ENCODE measurements at regions not wholly inside any gene's neighbourhood (a gene's known extent, or its start where the extent isn't known, plus 50 kb on each side); places are given as distances from the start of the nearest gene placed in this dataset.

DNA sequence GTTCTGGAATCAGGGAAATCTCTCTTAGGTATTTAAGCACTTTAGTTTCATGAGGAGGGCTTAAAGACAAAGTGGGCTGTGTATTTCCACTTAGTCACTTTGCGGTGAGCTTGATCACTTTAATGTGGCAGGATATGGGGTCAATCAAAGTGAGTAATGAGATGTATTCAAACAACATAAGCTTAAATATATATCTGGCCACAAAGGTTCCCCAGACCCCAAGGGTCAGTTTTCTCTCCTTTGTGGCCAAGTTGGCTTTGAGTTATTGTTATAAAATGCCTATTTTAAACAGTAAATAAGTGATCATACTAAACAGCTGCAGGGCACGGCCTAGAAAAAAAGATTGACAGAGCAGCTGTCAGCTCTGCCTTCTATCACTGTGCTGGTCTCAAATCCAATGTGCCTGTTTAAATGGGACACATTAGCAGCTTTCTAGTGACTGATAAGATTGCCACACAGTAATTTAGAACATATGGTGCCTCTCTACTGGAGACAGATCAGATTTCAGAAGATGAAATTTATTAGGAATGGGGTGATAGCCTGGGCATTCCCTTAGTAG lies 363.9 kb downstream of the AGTPBP1 start:
- no peaks in the 10 kb centered on the region for H3K36me3 ChIP-seq (ENCODE audit: control insufficient read depth in 2 of 2, insufficient read depth in 1 of 2, low read length in 2 of 2)
- POLR2A ChIA-PET = interaction anchor here (0.6 kb wide), 2 partner anchors 107 to 1418 kb away, joined by 3 to 5 read pairs; no protein-coding TSS in a partner anchor
- peak overlapping the region; percentile 43 for H3K27ac ChIP-seq (ENCODE audit: extremely low read depth, low read depth, low read length)
- no peaks in the 10 kb centered on the region for H3K9me3 ChIP-seq (ENCODE audit: control insufficient read depth, insufficient read depth, low read depth, low read length)
- peaks cover 9% of the 10 kb centered on the region for H3K4me1 ChIP-seq (ENCODE audit: control insufficient read depth, insufficient read depth, low read length)
- no peak overlapping the region for H3K4me3 ChIP-seq (ENCODE audit: low read depth, low read length)
- CTCF ChIA-PET = interaction anchor here (0.6 to 0.9 kb wide), 4 partner anchors 64 to 981 kb away, joined by 3 to 5 read pairs (median 4); no protein-coding TSS in a partner anchor
- TF ChIP-seq, protein P1, sequence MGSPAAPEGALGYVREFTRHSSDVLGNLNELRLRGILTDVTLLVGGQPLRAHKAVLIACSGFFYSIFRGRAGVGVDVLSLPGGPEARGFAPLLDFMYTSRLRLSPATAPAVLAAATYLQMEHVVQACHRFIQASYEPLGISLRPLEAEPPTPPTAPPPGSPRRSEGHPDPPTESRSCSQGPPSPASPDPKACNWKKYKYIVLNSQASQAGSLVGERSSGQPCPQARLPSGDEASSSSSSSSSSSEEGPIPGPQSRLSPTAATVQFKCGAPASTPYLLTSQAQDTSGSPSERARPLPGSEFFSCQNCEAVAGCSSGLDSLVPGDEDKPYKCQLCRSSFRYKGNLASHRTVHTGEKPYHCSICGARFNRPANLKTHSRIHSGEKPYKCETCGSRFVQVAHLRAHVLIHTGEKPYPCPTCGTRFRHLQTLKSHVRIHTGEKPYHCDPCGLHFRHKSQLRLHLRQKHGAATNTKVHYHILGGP (tag by site-specific recombination; IDR thresholded peaks at IDR 0.05) = peak; percentile 99
- no peak for TF ChIP-seq ZNF626 (tag by site-specific recombination; IDR thresholded peaks at IDR 0.05)
- peak; percentile 24; the same call in 1 of the 2 replicates for TF ChIP-seq YY1 (tag by site-specific recombination; IDR thresholded peaks at IDR 0.05)
- TF ChIP-seq, protein P2, sequence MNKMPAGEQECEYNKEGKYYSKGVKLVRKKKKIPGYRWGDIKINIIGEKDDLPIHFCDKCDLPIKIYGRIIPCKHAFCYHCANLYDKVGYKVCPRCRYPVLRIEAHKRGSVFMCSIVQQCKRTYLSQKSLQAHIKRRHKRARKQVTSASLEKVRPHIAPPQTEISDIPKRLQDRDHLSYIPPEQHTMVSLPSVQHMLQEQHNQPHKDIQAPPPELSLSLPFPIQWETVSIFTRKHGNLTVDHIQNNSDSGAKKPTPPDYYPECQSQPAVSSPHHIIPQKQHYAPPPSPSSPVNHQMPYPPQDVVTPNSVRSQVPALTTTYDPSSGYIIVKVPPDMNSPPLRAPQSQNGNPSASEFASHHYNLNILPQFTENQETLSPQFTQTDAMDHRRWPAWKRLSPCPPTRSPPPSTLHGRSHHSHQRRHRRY (tag by site-specific recombination; IDR thresholded peaks at IDR 0.05) = no peak
- TF ChIP-seq, protein P3, sequence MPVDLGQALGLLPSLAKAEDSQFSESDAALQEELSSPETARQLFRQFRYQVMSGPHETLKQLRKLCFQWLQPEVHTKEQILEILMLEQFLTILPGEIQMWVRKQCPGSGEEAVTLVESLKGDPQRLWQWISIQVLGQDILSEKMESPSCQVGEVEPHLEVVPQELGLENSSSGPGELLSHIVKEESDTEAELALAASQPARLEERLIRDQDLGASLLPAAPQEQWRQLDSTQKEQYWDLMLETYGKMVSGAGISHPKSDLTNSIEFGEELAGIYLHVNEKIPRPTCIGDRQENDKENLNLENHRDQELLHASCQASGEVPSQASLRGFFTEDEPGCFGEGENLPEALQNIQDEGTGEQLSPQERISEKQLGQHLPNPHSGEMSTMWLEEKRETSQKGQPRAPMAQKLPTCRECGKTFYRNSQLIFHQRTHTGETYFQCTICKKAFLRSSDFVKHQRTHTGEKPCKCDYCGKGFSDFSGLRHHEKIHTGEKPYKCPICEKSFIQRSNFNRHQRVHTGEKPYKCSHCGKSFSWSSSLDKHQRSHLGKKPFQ (tag by site-specific recombination; IDR thresholded peaks at IDR 0.05) = 0 out of 2 replicates have a peak, but pooled peaks have one; percentile 10
- TF ChIP-seq GLI4 (tag by site-specific recombination; IDR thresholded peaks at IDR 0.05) = no peak
- no peak for TF ChIP-seq ZFHX2 (tag by site-specific recombination; conservative IDR thresholded peaks at IDR 0.05)
- no peak for TF ChIP-seq ZNF670 (tag by site-specific recombination; IDR thresholded peaks at IDR 0.05; ENCODE audit: low read depth)
- no peak for TF ChIP-seq ZNF561 (tag by site-specific recombination; IDR thresholded peaks at IDR 0.05; ENCODE audit: borderline replicate concordance)
- TF ChIP-seq, protein P4, sequence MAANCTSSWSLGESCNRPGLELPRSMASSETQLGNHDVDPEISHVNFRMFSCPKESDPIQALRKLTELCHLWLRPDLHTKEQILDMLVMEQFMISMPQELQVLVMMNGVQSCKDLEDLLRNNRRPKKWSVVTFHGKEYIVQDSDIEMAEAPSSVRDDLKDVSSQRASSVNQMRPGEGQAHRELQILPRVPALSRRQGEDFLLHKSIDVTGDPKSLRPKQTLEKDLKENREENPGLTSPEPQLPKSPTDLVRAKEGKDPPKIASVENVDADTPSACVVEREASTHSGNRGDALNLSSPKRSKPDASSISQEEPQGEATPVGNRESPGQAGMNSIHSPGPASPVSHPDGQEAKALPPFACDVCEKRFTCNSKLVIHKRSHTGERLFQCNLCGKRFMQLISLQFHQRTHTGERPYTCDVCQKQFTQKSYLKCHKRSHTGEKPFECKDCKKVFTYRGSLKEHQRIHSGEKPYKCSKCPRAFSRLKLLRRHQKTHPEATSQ (tag by site-specific recombination; IDR thresholded peaks at IDR 0.05) = no peak
- TF ChIP-seq, protein P5, sequence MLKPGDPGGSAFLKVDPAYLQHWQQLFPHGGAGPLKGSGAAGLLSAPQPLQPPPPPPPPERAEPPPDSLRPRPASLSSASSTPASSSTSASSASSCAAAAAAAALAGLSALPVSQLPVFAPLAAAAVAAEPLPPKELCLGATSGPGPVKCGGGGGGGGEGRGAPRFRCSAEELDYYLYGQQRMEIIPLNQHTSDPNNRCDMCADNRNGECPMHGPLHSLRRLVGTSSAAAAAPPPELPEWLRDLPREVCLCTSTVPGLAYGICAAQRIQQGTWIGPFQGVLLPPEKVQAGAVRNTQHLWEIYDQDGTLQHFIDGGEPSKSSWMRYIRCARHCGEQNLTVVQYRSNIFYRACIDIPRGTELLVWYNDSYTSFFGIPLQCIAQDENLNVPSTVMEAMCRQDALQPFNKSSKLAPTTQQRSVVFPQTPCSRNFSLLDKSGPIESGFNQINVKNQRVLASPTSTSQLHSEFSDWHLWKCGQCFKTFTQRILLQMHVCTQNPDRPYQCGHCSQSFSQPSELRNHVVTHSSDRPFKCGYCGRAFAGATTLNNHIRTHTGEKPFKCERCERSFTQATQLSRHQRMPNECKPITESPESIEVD (tag by site-specific recombination; IDR thresholded peaks at IDR 0.05) = peak; percentile 76
- no peak for TF ChIP-seq ZNF76 (tag by site-specific recombination; IDR thresholded peaks at IDR 0.05; ENCODE audit: borderline replicate concordance, low read depth)
- TF ChIP-seq ZNF792 (tag by site-specific recombination; IDR thresholded peaks at IDR 0.05) = no peak
- TF ChIP-seq, protein P6, sequence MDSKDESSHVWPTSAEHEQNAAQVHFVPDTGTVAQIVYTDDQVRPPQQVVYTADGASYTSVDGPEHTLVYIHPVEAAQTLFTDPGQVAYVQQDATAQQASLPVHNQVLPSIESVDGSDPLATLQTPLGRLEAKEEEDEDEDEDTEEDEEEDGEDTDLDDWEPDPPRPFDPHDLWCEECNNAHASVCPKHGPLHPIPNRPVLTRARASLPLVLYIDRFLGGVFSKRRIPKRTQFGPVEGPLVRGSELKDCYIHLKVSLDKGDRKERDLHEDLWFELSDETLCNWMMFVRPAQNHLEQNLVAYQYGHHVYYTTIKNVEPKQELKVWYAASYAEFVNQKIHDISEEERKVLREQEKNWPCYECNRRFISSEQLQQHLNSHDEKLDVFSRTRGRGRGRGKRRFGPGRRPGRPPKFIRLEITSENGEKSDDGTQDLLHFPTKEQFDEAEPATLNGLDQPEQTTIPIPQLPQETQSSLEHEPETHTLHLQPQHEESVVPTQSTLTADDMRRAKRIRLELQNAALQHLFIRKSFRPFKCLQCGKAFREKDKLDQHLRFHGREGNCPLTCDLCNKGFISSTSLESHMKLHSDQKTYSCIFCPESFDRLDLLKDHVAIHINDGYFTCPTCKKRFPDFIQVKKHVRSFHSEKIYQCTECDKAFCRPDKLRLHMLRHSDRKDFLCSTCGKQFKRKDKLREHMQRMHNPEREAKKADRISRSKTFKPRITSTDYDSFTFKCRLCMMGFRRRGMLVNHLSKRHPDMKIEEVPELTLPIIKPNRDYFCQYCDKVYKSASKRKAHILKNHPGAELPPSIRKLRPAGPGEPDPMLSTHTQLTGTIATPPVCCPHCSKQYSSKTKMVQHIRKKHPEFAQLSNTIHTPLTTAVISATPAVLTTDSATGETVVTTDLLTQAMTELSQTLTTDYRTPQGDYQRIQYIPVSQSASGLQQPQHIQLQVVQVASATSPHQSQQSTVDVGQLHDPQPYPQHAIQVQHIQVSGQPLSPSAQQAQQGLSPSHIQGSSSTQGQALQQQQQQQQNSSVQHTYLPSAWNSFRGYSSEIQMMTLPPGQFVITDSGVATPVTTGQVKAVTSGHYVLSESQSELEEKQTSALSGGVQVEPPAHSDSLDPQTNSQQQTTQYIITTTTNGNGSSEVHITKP (tag by site-specific recombination; IDR thresholded peaks at IDR 0.05) = peak; percentile 34; the same call in 1 of the 2 replicates
- peak; percentile 70 for TF ChIP-seq ZNF366 (tag by site-specific recombination; conservative IDR thresholded peaks at IDR 0.05)
- TF ChIP-seq ZNF37A (tag by site-specific recombination; IDR thresholded peaks at IDR 0.05) = no peak
- no peak for TF ChIP-seq ZNF558 (tag by site-specific recombination; IDR thresholded peaks at IDR 0.05)
- no peak for TF ChIP-seq HOXC10 (CRISPR knock-in tag; IDR thresholded peaks at IDR 0.05)
- TF ChIP-seq ZNF121 (tag by site-specific recombination; IDR thresholded peaks at IDR 0.05) = no peak
- TF ChIP-seq GLI2 (tag by site-specific recombination; IDR thresholded peaks at IDR 0.05; ENCODE audit: borderline replicate concordance, low read depth) = no peak; the same call in 1 of the 2 replicates
- TF ChIP-seq, protein P7, sequence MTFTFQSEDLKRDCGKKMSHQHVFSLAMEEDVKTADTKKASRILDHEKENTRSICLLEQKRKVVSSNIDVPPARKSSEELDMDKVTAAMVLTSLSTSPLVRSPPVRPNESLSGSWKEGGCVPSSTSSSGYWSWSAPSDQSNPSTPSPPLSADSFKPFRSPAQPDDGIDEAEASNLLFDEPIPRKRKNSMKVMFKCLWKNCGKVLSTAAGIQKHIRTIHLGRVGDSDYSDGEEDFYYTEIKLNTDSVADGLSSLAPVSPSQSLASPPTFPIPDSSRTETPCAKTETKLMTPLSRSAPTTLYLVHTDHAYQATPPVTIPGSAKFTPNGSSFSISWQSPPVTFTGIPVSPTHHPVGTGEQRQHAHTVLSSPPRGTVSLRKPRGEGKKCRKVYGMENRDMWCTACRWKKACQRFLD (tag by site-specific recombination; IDR thresholded peaks at IDR 0.05) = no peak
- no peak for TF ChIP-seq SETDB1 (IDR thresholded peaks at IDR 0.05; ENCODE audit: insufficient read length, low read length)
- no peak for TF ChIP-seq ZNF776 (tag by site-specific recombination; IDR thresholded peaks at IDR 0.05; ENCODE audit: borderline replicate concordance)
- TF ChIP-seq ZNF610 (tag by site-specific recombination; IDR thresholded peaks at IDR 0.05; ENCODE audit: borderline replicate concordance) = no peak
- no peak for TF ChIP-seq ZBTB48 (tag by site-specific recombination; IDR thresholded peaks at IDR 0.05)
- TF ChIP-seq ZNF571 (tag by site-specific recombination; IDR thresholded peaks at IDR 0.05) = no peak
